ENCODE measurements at regions not wholly inside any gene's neighbourhood (a gene's known extent, or its start where the extent isn't known, plus 50 kb on each side); places are given as distances from the start of the nearest gene placed in this dataset.

DNA sequence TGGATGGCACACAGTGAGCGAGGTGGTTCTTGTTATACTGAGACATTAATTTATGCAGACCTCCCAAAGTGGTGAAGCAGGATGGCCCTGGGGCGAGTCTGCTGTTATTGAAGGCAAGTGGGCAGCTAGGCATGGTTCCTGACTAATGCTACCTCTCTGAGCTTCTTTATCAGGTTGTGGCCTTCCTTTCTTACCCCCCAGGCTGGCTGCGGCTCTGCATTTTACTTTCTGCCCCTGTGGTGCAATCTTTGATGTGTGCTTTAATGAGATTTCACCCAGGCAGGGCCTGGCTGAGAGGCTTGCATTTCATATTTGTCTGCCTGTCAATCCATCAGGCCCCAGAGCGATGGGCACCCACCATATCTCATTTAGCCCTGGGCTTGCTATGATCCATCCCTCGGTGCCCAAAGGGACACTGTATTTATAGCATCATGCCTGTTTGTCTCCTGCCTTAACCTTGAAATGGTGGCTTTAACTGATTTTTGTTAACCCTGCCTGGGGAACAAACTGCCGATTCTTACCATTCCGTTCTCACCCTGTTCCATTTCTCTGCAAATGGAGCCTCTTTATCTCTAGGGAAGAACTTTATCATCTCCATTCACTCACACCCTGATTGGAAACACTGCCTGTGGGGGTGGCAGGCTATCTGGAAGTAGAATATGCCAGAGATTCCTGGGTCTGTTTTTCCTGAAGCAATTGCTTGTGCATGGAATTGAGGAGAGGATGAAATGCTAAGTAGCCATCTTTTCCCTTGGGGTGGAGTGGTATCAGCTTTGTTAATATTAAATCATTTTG is 316.2 kb upstream of the THSD7B start:
- no peak for FAIRE-seq

- FAIRE-seq: no peak
These were observed 316.9 kb upstream of the THSD7B start for GRCh38 chr2:136448432-136448831.

- FAIRE-seq: no peak
These were observed 321.0 kb upstream of the THSD7B start for GRCh38 chr2:136444323-136444722.

GRCh38 chr2:136443661-136444060 is 321.7 kb upstream of the THSD7B start:
- FAIRE-seq: no peak

DNA sequence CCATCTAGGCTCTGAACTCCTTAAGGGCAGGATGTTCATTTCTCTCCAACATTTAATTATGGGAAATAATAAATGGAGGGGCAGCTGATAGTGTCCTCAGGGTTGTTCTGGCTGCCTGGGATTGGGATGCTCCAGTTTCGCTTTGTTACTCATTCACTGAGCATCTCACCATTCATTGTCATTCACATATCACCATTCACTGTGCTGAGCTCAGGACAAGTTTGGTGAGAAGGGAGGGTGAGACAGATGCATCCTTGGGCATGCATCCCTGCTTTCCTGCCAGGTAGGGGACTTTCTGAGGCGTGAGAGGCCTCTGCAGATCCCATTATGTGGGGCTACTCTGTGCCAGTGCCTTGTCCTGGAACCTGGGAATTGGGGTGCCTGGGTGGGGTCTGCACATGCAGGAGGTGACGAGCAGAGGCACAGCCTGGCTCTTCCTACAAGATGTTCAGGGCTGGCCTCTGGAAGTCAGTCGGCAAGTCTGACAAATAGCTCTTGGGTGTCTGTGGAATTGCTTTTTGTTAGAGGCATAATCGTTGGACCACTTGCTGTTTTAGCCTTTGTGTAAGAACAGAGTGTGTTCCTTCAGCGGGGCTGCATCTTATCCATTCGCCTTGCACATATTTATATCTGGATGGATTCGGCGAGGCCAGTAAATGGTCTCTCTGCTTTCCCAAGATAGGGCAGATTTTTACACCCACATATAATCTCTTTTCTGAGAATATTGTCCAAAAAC is 323.2 kb upstream of the THSD7B start:
- FAIRE-seq: no peak

- no peak for FAIRE-seq
These were observed 321.2 kb upstream of the CXCR4 start for GRCh38 chr2:136439064-136439676.

DNA sequence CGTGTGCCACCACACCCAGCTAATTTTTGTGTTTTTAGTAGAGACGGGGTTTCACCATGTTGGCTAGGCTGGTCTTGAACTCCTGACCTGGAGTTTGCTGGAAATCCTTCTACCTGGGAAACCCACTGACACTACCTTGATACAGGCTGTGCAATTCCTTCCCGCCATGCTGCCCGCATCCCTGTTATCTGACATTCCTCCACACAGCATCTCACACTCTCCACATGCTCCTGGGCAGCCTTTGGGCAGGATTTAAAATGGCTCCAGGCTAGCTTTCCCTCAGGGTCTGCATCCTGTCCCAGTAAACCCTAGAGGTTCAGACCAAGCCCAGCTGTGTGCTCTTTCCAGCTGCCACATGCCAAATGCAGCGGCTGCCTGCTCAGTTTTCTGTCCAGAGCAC is 319.5 kb upstream of the CXCR4 start:
- FAIRE-seq: no peak

DNA sequence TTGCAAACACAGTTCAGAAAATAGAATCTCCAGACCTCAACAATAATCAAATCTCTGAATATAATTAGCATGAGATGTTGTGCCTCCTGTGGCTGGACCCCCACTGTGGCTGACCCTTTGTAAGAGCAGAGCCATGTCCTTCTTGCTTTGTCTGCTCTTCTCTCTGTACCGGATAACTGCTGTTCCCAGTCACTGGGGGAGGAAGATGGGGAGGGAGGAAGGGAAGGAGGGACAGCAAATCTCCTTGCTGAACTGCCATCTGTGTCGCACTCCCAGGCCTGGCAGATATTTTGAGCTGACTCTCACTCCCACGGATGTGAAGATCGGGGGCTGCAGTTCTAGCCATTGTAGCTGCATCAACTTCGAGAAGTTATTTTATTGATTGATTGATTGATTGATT is 319.0 kb upstream of the CXCR4 start:
- FAIRE-seq: no peak

- FAIRE-seq: no peak
These were observed 316.3 kb upstream of the CXCR4 start for GRCh38 chr2:136434251-136434715.

DNA sequence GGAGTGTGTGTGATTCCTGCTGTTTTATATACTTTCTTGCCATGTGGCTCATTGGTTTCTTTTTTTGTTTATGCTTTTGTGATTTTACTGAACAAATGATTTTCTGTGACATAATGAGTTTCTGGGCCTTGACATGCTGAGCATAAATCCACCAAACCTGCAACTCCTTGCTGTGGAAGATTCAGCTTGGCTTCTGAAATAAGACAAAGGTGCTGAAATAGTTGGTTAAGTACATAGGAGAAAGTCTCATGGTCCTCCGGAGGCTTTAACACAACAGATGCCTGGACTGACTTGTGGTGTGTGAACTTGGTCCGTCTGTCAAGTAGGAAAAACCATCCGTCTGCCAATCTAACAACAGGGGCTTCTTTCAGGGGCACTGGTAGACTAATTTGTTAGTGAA is 315.3 kb upstream of the CXCR4 start:
- no peak for FAIRE-seq

DNA sequence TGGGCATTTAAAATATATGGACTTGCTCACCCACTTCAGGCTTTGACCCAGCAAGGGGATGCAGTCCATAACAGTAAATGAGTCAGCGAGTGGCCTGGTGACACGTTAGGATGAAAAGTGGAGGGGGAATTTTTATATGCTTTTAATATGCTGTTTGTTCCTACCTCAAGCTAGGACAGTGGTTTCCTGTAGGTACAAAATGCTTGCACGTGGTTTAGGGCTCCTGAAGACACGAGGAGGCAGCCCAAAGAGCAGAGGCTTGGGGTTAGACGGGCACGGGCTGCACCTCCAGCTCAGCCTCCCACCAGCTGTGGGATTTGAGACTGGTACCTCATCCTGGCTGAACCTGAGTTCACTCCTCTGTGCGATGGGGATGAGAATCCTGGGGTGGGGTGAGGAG is 306.2 kb upstream of the CXCR4 start:
- no peak for FAIRE-seq

GRCh38 chr2:136423516-136423996 is 305.6 kb upstream of the CXCR4 start:
- no peak for FAIRE-seq

- FAIRE-seq: no peak
These were observed 304.6 kb upstream of the CXCR4 start for GRCh38 chr2:136422512-136422911.

DNA sequence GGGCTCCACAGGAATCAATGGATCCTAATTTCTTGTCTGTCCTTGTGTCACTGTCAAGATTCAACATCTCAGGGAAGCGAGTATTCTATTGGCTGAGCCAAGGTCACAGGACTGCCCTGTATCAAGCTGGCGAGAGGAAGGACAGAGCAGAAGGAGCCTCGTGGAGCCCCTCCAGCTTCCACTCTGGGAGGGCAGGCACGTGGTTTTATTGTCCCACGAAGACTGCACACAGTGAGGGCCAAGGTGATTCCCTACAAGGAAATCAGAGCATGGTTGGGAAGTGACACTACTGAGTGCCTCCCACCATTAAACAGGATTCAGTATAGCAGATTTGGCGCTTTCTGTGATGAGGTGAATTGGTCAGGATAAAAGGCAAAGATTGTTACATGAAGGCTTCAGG is 302.4 kb upstream of the CXCR4 start:
- no peak for FAIRE-seq

DNA sequence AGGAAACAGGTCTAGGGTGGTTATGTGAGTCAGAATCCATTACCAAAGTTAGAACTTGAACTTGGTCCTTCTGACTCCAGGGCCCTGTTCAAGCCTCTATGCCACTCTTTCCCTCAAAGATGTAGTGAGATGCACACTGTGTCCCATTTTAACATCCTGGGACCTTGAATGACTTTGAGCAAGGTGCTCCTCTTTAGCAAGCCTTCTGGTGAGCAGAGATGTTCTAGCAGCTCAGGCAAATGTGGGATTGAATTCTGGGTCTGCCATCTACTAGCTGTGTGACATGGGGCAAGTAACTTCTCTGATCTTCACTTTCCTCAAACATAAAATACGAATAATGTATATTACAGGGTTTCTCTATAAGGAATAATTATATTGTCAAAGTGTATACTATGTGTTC is 294.0 kb upstream of the CXCR4 start:
- FAIRE-seq: no peak

DNA sequence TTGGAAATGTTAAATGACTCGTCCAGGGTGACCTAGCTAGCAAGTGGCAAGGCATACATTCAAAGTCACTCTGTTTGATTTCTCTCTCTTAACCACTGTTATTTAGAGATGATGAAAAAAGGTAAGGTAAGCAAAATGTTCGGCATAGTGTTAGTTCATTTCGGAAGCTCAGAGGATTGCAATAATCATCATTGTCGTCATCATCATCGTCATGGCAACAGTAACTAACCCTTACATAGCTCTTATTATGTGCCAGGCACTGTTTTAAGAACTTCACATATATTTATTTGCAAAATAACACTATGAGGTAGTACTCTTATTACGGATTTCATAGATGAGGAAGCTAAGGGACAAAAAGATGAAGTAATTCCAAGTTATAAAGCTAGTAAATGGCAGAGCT is 292.7 kb upstream of the CXCR4 start:
- FAIRE-seq: no peak

DNA sequence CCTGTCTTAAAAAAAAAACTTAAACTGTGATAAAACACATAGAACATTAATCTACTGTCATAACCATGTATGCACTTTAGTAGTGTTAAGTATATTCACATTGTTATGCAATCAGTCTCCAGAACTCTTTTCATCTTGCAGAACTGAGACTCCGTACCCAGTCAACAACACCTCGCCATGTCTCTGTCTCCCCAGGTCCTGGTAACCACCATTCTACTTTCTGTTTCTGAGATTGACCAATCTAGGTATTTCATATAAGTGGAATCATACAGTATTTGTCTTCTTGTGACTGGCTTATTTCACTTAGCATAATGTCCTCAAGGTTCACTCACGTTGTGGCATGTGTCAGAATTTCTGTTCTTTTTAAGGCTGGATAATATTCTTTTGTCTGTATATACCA is 290.8 kb upstream of the CXCR4 start:
- no peak for FAIRE-seq

GRCh38 chr2:136407952-136408318 is 290.0 kb upstream of the CXCR4 start:
- no peak for FAIRE-seq

- no peak for FAIRE-seq
These were observed 289.4 kb upstream of the CXCR4 start for GRCh38 chr2:136407117-136407951.

GRCh38 chr2:136404925-136405324 is 287.0 kb upstream of the CXCR4 start:
- FAIRE-seq: no peak

DNA sequence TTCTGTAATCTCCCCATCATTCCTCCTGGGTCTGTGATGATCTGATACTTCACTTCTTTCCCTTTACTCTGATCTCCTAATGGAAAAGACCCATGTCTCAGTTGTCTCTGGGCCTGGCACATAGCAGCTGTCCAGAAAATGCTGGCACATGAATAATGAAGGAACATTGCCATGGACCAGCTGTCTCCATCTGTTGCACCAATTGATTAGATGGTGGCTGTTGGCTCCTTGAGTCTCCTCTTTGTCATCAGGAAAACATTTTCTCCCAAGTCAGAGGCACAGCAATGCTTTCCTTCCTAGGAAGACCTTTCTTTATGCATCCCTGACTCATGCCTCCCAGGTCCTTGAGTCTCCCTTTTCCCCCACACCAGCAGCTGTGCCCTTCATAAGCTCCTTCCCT is 286.2 kb upstream of the CXCR4 start:
- no peak for FAIRE-seq

DNA sequence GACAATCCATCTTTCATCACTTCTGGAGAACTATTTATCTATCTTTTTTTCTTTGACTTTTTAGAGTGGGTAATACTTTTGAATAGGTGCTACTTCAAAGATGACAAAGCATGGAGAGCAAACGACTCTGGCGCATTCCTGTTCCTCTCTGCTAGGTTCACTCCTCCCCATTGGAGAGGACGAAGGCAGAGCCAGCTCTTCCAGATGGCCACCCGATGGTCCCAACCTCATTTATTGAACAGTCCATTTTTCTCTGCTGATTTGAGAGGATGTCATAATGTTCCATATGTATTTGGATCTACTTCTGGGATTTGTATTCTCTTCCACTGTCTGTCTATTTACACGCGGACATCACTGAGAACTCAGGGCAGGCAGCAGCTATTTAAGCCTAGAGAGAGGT is 284.3 kb upstream of the CXCR4 start:
- FAIRE-seq: no peak
